A549 (cell line): ENCODE measurements at regions not wholly inside any gene's neighbourhood (a gene's known extent, or its start where the extent isn't known, plus 50 kb on each side); places are given as distances from the start of the nearest gene placed in this dataset.
"Not testable (repeated sequence)": the region's sequence is repeated elsewhere in the genome, so short reads cannot be mapped to it uniquely, and the experiment has no call there.

Experiments
- CBX8 ChIP-seq: fragments of 200-600 bp; sonication (generic); IDR thresholded peaks from 2 replicates; pipeline ENCODE4 v1.6.1; 2016
- CHD2 ChIP-seq: fragments of 150-350 bp; IDR thresholded peaks from 2 replicates; pipeline ENCODE4 v1.6.1; 2014; ENCODE audit warnings: low read length; ENCODE audit not compliant: partially characterized antibody
- CTCF ChIP-seq: fragments of >200 bp; sonication (Bioruptor Twin); formaldehyde crosslinking; IDR thresholded peaks from 3 replicates; pipeline ENCODE4 v1.5.1; 2016
- EP300 ChIP-seq, 2 experiments: fragments of >200 bp; sonication (Bioruptor Twin); formaldehyde crosslinking; IDR thresholded peaks; 2 replicates in 1 of 2; 3 replicates in 1 of 2; pipeline ENCODE4 v1.6.1; 2016 to 2017
- MAFK ChIP-seq: fragments of 450-650 bp; IDR thresholded peaks from 2 replicates; pipeline ENCODE4 v1.6.1; 2014; ENCODE audit not compliant: partially characterized antibody
- MAX ChIP-seq: IDR thresholded peaks from 2 replicates; pipeline ENCODE4 v1.6.1; 2012
- NFE2L2 ChIP-seq: fragments of 150-350 bp; conservative IDR thresholded peaks from 2 replicates; pipeline ENCODE4 v1.6.1; 2014; ENCODE audit warnings: low read length
- NR3C1 ChIP-seq: fragments of >200 bp; sonication (Bioruptor Twin); formaldehyde crosslinking; IDR thresholded peaks from 3 replicates; pipeline ENCODE4 v1.6.1; 2017
- POLR2A ChIP-seq: IDR thresholded peaks from 2 replicates; pipeline ENCODE4 v1.6.1; 2012; ENCODE audit warnings: mild to moderate bottlenecking, low read length

- TF ChIP-seq EP300 (IDR thresholded peaks at IDR 0.05); CBX8; NR3C1; CTCF; MAFK; POLR2A; MAX; NFE2L2; CHD2: not testable (repeated sequence)
Observed at GRCh38 chr3:171923668-171924067, 80.5 kb downstream of the TMEM212 start.
